ENCODE measurements at regions not wholly inside any gene's neighbourhood (a gene's known extent, or its start where the extent isn't known, plus 50 kb on each side); places are given as distances from the start of the nearest gene placed in this dataset.
A peak's percentile ranks its signal among the peaks of the same experiment; 100 is the strongest.

DNA sequence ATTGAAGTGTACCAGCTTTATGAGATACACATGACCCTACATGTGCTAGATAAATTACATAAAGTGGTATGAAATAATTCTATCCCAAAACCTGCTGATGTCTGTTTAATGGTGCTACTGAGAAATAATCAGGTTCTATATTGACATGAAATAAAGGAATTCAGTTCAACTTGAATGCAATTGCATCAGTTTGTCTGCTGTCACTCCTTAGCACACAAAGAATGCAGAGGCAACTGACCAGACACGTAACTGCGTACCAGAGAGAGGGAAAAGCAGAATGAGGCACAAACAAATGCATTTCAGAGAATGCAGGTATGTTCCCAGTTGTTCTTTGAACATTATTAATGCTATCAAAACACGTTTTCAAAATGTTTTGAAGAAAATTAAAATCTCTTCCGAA, 98.8 kb upstream of the AGR3 start:
- no peak overlapping the region for H2AFZ ChIP-seq (ENCODE audit: low read length)
- no peak overlapping the region for H3K4me3 ChIP-seq (ENCODE audit: low read length)
- H3K9me3 ChIP-seq (replicated peaks; ENCODE audit: insufficient read depth, low read length) = no peaks in the 10 kb centered on the region
- no peak overlapping the region for H3K4me2 ChIP-seq (ENCODE audit: low read depth, low read length)
- H3K9me2 ChIP-seq (replicated peaks; ENCODE audit: insufficient read depth, low read length) = no peaks in the 10 kb centered on the region
- H4K20me1 ChIP-seq (ENCODE audit: insufficient read depth, low read length) = no peaks in the 10 kb centered on the region
- no peaks in the 10 kb centered on the region for H3K36me3 ChIP-seq (replicated peaks; ENCODE audit: insufficient read depth, low read length)
- DNase-seq = no peak
- no peaks in the 10 kb centered on the region for H3F3A ChIP-seq (ENCODE audit: insufficient read depth, low read length)
- no peak overlapping the region for H3K27ac ChIP-seq (ENCODE audit: low read length)
- no peak for TF ChIP-seq EZH2phosphoT487 (IDR thresholded peaks at IDR 0.05; ENCODE audit: low read length)
- TF ChIP-seq EZH2 (optimal IDR thresholded peaks at IDR 0.05; ENCODE audit: low read depth, low read length) = no peak
- TF ChIP-seq, protein P1, sequence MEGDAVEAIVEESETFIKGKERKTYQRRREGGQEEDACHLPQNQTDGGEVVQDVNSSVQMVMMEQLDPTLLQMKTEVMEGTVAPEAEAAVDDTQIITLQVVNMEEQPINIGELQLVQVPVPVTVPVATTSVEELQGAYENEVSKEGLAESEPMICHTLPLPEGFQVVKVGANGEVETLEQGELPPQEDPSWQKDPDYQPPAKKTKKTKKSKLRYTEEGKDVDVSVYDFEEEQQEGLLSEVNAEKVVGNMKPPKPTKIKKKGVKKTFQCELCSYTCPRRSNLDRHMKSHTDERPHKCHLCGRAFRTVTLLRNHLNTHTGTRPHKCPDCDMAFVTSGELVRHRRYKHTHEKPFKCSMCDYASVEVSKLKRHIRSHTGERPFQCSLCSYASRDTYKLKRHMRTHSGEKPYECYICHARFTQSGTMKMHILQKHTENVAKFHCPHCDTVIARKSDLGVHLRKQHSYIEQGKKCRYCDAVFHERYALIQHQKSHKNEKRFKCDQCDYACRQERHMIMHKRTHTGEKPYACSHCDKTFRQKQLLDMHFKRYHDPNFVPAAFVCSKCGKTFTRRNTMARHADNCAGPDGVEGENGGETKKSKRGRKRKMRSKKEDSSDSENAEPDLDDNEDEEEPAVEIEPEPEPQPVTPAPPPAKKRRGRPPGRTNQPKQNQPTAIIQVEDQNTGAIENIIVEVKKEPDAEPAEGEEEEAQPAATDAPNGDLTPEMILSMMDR (IDR thresholded peaks at IDR 0.05; ENCODE audit: low read length) = no peak
- H3K27me3 ChIP-seq (replicated peaks; ENCODE audit: insufficient read depth, low read length) = no peaks in the 10 kb centered on the region
- H3K79me2 ChIP-seq (ENCODE audit: low read length) = no peaks in the 10 kb centered on the region
- no peaks in the 10 kb centered on the region for H3K4me1 ChIP-seq (ENCODE audit: low read length)
- H3K9ac ChIP-seq (ENCODE audit: low read length) = no peak overlapping the region

DNA sequence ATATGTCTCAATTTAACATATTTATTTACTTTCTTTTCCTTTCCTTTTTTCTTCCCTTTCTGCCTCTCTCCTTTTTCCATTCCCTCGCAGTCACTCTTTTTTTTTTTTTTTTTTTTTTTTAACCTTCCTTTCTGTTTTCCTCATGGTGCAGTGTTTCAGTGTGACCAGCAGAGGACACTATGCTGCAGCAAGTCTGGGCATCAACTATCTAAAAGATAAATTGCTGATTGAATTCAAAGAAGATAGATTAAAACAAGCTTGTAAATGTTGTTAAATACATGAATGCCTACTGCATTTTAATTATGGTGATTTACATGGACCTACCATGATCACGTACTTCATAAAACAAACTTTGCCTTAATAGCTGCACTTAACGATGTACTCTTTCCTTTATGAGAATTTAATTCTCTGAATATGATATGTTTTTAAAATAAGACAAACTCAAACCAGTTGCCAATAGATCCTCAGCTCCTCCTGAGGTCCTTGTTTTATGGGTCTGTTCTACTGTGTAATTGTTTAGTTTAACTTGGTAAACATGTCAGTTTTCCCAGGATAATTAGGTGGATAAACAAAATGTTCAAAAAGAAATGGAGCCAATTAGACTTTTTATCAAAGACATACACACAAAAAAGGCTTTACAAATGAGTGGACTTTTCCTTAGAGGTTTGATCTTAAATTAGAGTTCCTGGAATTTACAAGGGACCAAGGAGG, 101.0 kb upstream of the AGR3 start:
- TF ChIP-seq EZH2phosphoT487 (IDR thresholded peaks at IDR 0.05; ENCODE audit: low read length) (no peak), EZH2 (optimal IDR thresholded peaks at IDR 0.05; ENCODE audit: low read depth, low read length) (no peak)
- TF ChIP-seq, protein P1 (IDR thresholded peaks at IDR 0.05; ENCODE audit: low read length) = peak; percentile 92
- Histone ChIP-seq H3K4me1 (ENCODE audit: low read length) (no peaks in the 10 kb centered on the region), H3K4me2 (ENCODE audit: low read depth, low read length) (0 out of 2 replicates have a peak overlapping the region, but pooled peaks have one; percentile 6), H3F3A (ENCODE audit: insufficient read depth, low read length) (no peaks in the 10 kb centered on the region), H3K79me2 (ENCODE audit: low read length) (no peaks in the 10 kb centered on the region), H4K20me1 (ENCODE audit: insufficient read depth, low read length) (no peaks in the 10 kb centered on the region), H3K9me3 (replicated peaks; ENCODE audit: insufficient read depth, low read length) (no peaks in the 10 kb centered on the region), H3K36me3 (replicated peaks; ENCODE audit: insufficient read depth, low read length) (no peaks in the 10 kb centered on the region), H3K27ac (ENCODE audit: low read length) (no peak overlapping the region), H2AFZ (ENCODE audit: low read length) (no peak overlapping the region), H3K9ac (ENCODE audit: low read length) (no peak overlapping the region), H3K9me2 (replicated peaks; ENCODE audit: insufficient read depth, low read length) (no peaks in the 10 kb centered on the region), H3K27me3 (replicated peaks; ENCODE audit: insufficient read depth, low read length) (no peaks in the 10 kb centered on the region), H3K4me3 (ENCODE audit: low read length) (no peak overlapping the region)
- DNase-seq = peak; percentile 33

DNA sequence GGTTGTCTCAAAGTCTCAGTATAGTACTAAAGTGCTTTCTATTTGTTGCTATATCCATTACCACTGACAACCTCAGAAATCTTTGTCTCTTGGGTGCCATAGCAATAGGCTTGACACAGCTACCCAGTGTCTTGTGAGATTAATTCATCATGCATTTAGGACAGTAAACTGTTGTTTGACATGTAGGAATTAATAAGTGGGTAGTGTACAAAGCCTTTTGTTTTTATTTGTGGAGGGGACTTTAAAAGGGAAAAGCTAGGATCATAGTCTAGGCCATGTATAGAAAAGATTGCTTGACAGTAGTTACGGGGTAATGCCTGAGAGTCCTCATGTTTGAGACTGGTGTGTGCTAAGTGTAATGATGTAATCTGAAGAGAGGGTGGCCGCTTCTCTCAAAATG, 102.6 kb upstream of the AGR3 start:
- no peaks in the 10 kb centered on the region for H3K9me2 ChIP-seq (replicated peaks; ENCODE audit: insufficient read depth, low read length)
- H3K27ac ChIP-seq (ENCODE audit: low read length) = no peak overlapping the region
- H3K4me2 ChIP-seq (ENCODE audit: low read depth, low read length) = no peak overlapping the region
- H3K4me1 ChIP-seq (ENCODE audit: low read length) = no peaks in the 10 kb centered on the region
- TF ChIP-seq EZH2phosphoT487 (IDR thresholded peaks at IDR 0.05; ENCODE audit: low read length) = no peak
- TF ChIP-seq EZH2 (optimal IDR thresholded peaks at IDR 0.05; ENCODE audit: low read depth, low read length) = no peak
- TF ChIP-seq, protein P1 (IDR thresholded peaks at IDR 0.05; ENCODE audit: low read length) = no peak
- H2AFZ ChIP-seq (ENCODE audit: low read length) = no peak overlapping the region
- H3K9ac ChIP-seq (ENCODE audit: low read length) = no peak overlapping the region
- H4K20me1 ChIP-seq (ENCODE audit: insufficient read depth, low read length) = no peaks in the 10 kb centered on the region
- H3K9me3 ChIP-seq (replicated peaks; ENCODE audit: insufficient read depth, low read length) = no peaks in the 10 kb centered on the region
- no peak for DNase-seq
- H3K27me3 ChIP-seq (replicated peaks; ENCODE audit: insufficient read depth, low read length) = no peaks in the 10 kb centered on the region
- no peaks in the 10 kb centered on the region for H3K79me2 ChIP-seq (ENCODE audit: low read length)
- H3F3A ChIP-seq (ENCODE audit: insufficient read depth, low read length) = no peaks in the 10 kb centered on the region
- H3K4me3 ChIP-seq (ENCODE audit: low read length) = no peak overlapping the region
- H3K36me3 ChIP-seq (replicated peaks; ENCODE audit: insufficient read depth, low read length) = no peaks in the 10 kb centered on the region

Measured in MM.1S (cell line).